Brain microvascular endothelial cell (primary cell): ENCODE measurements at regions not wholly inside any gene's neighbourhood (a gene's known extent, or its start where the extent isn't known, plus 50 kb on each side); places are given as distances from the start of the nearest gene placed in this dataset.

Experiments
- DNase-seq: peaks from one replicate; pipeline ENCODE4 v3.0.0-alpha.2; 2020
- H3K27ac ChIP-seq: fragments of 250-450 bp; sonication (Bioruptor Pico); 2 replicates; pipeline ENCODE4 v1.5.1; 2020; ENCODE audit warnings: mild to moderate bottlenecking, moderate library complexity
- H3K27me3 ChIP-seq: fragments of 250-450 bp; sonication (Bioruptor Pico); replicated peaks from 2 replicates; pipeline ENCODE4 v1.5.1; 2020; ENCODE audit warnings: mild to moderate bottlenecking
- H3K36me3 ChIP-seq: fragments of 250-450 bp; sonication (Bioruptor Pico); replicated peaks from 2 replicates; pipeline ENCODE4 v1.5.1; 2020; ENCODE audit warnings: mild to moderate bottlenecking
- H3K4me3 ChIP-seq: 2 replicates; pipeline ENCODE4 v1.5.1; 2011; ENCODE audit warnings: low read depth, mild to moderate bottlenecking, control low read depth, low read length, moderate library complexity
- in situ Hi-C: cut with HindIII; loops from 2 replicates; pipeline ENCODE4 v1.10.0; 2017; ENCODE audit warnings: low sequenced_read_pairs, low pct_ligation_motif_present
- TF ChIP-seq, protein P1 (sequence below): IDR thresholded peaks from 2 replicates; pipeline ENCODE4 v1.5.1; 2011; ENCODE audit warnings: low read depth, mild to moderate bottlenecking, moderate library complexity, low read length, control low read depth, inconsistent platforms; ENCODE audit errors: missing control alignments

DNA sequence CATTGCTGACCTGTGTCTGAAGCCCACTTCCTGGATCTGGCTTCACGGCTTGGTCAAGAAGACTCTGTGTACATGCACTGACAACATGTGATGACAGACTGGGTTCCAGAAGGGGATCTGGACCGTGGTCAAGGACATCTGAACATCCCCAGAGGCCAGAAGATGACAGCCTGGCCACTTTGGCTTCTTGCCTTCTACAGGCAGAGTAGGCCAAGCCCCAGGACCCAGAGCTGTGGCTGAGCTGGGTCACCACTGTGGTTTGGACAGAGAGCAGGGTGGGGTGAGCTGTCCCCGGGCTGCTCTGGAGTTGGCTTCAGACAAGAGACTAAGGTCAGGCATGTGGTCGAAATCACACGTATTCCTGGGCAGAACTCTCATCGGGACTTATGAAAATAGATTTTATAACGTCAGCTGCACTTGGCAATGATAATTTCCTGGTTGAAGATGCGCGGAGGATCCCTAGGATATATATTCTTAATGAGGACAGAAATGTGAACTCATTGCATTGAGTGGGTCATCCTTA lies 114.1 kb upstream of the FRMD4B start:
- in situ Hi-C loops, result no loop called here
- Histone ChIP-seq H3K4me3 (no peak overlapping the region), H3K27me3 (no peaks in the 10 kb centered on the region), H3K27ac (no peak overlapping the region), H3K36me3 (no peaks in the 10 kb centered on the region)
- TF ChIP-seq, protein P1, sequence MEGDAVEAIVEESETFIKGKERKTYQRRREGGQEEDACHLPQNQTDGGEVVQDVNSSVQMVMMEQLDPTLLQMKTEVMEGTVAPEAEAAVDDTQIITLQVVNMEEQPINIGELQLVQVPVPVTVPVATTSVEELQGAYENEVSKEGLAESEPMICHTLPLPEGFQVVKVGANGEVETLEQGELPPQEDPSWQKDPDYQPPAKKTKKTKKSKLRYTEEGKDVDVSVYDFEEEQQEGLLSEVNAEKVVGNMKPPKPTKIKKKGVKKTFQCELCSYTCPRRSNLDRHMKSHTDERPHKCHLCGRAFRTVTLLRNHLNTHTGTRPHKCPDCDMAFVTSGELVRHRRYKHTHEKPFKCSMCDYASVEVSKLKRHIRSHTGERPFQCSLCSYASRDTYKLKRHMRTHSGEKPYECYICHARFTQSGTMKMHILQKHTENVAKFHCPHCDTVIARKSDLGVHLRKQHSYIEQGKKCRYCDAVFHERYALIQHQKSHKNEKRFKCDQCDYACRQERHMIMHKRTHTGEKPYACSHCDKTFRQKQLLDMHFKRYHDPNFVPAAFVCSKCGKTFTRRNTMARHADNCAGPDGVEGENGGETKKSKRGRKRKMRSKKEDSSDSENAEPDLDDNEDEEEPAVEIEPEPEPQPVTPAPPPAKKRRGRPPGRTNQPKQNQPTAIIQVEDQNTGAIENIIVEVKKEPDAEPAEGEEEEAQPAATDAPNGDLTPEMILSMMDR, result no peak
- peak; percentile 4 for DNase-seq

DNA sequence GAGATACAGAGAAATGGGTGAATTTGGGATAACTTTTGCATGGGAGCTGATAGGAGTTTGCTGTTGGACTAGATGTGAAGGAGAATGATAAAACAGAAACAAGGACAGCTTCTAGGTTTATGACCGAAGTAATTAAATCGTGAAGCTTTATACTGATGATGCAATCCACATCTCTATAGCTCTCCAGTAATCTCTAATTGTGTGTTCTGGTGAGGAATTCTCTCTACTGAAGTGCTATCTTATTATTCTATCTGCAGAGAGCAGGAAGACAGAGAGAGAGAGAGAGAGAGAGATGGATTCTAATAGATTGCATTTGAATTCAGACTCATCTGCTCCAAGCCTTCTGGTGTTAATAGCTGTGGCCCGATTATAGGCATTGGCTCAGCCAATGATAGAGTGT lies 113.5 kb upstream of the FRMD4B start:
- TF ChIP-seq, protein P1, result no peak
- Histone ChIP-seq H3K27me3 (no peaks in the 10 kb centered on the region), H3K4me3 (no peak overlapping the region), H3K36me3 (no peaks in the 10 kb centered on the region), H3K27ac (no peak overlapping the region)
- in situ Hi-C loops, result no loop called here
- DNase-seq, result no peak

DNA sequence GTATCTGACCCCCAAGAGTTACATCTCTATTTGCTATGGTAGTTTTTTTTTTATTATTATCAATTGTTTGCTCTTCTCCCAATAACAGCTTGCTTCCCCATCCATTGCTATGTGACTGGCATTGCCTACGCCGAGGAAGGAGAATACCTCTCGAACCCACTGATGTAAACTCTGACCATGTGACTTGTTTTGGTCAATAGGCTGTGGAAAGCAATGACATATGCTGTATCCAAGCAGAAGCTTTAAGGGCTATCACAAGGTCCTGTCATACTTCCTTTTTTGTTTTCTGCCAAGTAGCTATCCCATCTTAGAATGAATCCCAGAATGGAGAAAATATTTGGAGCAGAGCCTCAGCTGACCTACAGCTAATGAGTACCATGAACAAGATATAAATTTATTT lies 111.0 kb upstream of the FRMD4B start:
- no peaks in the 10 kb centered on the region for H3K36me3 ChIP-seq
- H3K4me3 ChIP-seq, result no peak overlapping the region
- DNase-seq, result no peak
- in situ Hi-C loops, result no loop called here
- no peaks in the 10 kb centered on the region for H3K27me3 ChIP-seq
- no peak overlapping the region for H3K27ac ChIP-seq
- TF ChIP-seq, protein P1, result no peak

DNA sequence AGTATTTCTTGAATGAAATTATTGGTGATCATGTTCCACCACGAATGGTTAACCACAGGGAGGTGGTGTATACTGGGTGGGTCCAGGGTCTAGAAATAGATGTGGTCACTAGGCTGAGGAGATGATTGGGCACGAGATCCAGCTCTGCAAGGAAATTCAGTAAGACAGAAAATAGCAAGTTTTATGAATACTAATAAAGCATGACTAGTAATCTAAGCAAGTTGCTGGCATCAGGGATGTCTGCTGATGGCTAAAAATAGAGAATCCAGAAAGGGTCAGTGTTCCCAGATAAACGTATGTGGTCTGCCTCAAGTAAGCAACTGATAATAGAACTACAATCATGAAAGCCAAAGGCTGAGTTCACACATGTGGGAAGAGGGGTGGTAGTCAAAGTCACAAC lies 108.3 kb upstream of the FRMD4B start:
- in situ Hi-C loops, result no loop called here
- TF ChIP-seq, protein P1, result no peak
- H3K4me3 ChIP-seq, result no peak overlapping the region
- no peaks in the 10 kb centered on the region for H3K36me3 ChIP-seq
- no peak overlapping the region for H3K27ac ChIP-seq
- DNase-seq, result no peak
- no peaks in the 10 kb centered on the region for H3K27me3 ChIP-seq

DNA sequence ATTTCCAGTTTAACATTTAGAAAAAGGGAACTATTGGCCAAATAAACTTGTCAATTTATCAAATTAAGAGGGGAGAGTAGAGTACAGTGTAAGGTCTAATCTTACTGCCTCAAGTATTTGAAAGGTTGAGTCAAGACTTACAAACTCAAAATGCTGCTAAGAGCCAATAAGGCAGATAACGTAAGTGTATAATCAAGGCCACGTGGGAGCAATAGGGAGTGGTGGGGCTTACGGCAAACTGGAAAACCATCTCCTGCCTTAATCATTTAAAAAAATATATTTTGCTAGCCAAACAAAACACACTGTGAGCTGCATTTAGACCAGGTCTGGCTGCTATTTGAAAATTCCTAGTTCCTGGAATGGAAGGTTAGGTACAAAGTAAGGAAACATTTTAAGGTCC lies 107.3 kb upstream of the FRMD4B start:
- H3K36me3 ChIP-seq, result no peaks in the 10 kb centered on the region
- no peak overlapping the region for H3K27ac ChIP-seq
- TF ChIP-seq, protein P1, result no peak
- no peak overlapping the region for H3K4me3 ChIP-seq
- in situ Hi-C loops, result no loop called here
- DNase-seq, result no peak
- no peaks in the 10 kb centered on the region for H3K27me3 ChIP-seq

DNA sequence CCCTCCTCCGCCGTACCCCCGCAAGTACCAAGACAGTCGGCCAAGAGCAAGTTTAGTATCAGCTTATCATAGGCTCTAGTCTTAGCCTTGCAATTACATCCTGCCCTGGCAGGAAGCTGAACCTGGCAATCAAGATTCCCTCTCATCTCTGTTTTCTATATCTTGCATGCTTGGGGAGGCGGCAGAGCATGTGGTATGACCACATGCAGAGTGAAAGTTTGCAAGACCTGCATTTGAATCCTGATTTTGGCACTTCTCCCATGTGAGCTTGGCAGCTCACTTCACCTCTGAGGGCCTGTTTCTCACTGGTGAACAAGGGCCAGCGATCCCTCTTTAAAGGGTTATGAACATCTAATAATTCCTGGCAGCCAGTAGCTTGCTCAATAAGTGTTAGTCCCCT lies 106.1 kb upstream of the FRMD4B start:
- Histone ChIP-seq H3K36me3 (no peaks in the 10 kb centered on the region), H3K4me3 (no peak overlapping the region), H3K27me3 (no peaks in the 10 kb centered on the region), H3K27ac (no peak overlapping the region)
- in situ Hi-C loops, result no loop called here
- TF ChIP-seq, protein P1, result no peak
- DNase-seq, result no peak
